ENCODE measurements at regions not wholly inside any gene's neighbourhood (a gene's known extent, or its start where the extent isn't known, plus 50 kb on each side); places are given as distances from the start of the nearest gene placed in this dataset.
A peak's percentile ranks its signal among the peaks of the same experiment; 100 is the strongest.

GRCh38 chr1:193589597-193590040 is 403.2 kb upstream of the B3GALT2 start:
- ChIA-PET POLR2A (interaction anchor here (0.6 to 1.2 kb wide), 2 partner anchors 30 to 167 kb away, joined by 3 read pairs; no protein-coding TSS in a partner anchor), CTCF (interaction anchor here (0.9 kb wide), 1 partner anchor 12 kb away, joined by 4 read pairs; no protein-coding TSS in a partner anchor)
- H3K27me3 Mint-ChIP-seq (ENCODE audit: insufficient read depth, unreplicated experiment): no peaks in the 10 kb centered on the region
- intact Hi-C loops (cut with micrococcal nuclease): no loop called here
- no peak for TF ChIP-seq CTCF (IDR thresholded peaks at IDR 0.05; ENCODE audit: unreplicated experiment)
- peak overlapping the region; percentile 11 for H3K4me3 Mint-ChIP-seq (ENCODE audit: unreplicated experiment)
- no peaks in the 10 kb centered on the region for H3K9me3 Mint-ChIP-seq (ENCODE audit: unreplicated experiment)
- peaks cover 19% of the 10 kb centered on the region for H3K4me1 Mint-ChIP-seq (ENCODE audit: insufficient read depth, unreplicated experiment)
- BruUV-seq (replicated peaks): no TSS peak
- no peaks in the 10 kb centered on the region for H3K36me3 Mint-ChIP-seq (ENCODE audit: insufficient read depth, unreplicated experiment)
- no peak overlapping the region for H3K27ac Mint-ChIP-seq (ENCODE audit: low read depth, unreplicated experiment)
- DNase-seq (ENCODE audit: unreplicated experiment): peak; percentile 97

- H3K9me3 Mint-ChIP-seq (ENCODE audit: unreplicated experiment): peaks cover 9% of the 10 kb centered on the region
- H3K27me3 Mint-ChIP-seq (ENCODE audit: insufficient read depth, unreplicated experiment): no peaks in the 10 kb centered on the region
- no peak for DNase-seq (ENCODE audit: unreplicated experiment)
- intact Hi-C loops (cut with micrococcal nuclease): no loop called here
- POLR2A ChIA-PET: interaction anchor here (0.6 to 1.2 kb wide), 3 partner anchors 14 to 29 kb away, joined by 3 to 4 read pairs (median 3); no protein-coding TSS in a partner anchor
- no TSS peak for BruUV-seq (replicated peaks)
- H3K27ac Mint-ChIP-seq (ENCODE audit: low read depth, unreplicated experiment): no peak overlapping the region
- no peaks in the 10 kb centered on the region for H3K36me3 Mint-ChIP-seq (ENCODE audit: insufficient read depth, unreplicated experiment)
- CTCF ChIA-PET: interaction anchor here (0.7 to 1.0 kb wide), 3 partner anchors 13 to 148 kb away, joined by 3 read pairs; no protein-coding TSS in a partner anchor
- TF ChIP-seq CTCF (IDR thresholded peaks at IDR 0.05; ENCODE audit: unreplicated experiment): no peak
- peaks cover 19% of the 10 kb centered on the region for H3K4me1 Mint-ChIP-seq (ENCODE audit: insufficient read depth, unreplicated experiment)
- H3K4me3 Mint-ChIP-seq (ENCODE audit: unreplicated experiment): no peak overlapping the region
Observed at GRCh38 chr1:193588311-193589082, 402.1 kb upstream of the B3GALT2 start.

- no peaks in the 10 kb centered on the region for H3K36me3 Mint-ChIP-seq (ENCODE audit: insufficient read depth, unreplicated experiment)
- POLR2A ChIA-PET: interaction anchor here (1.0 kb wide), 1 partner anchor 31 kb away, joined by 4 read pairs; no protein-coding TSS in a partner anchor
- H3K27me3 Mint-ChIP-seq (ENCODE audit: insufficient read depth, unreplicated experiment): no peaks in the 10 kb centered on the region
- peaks cover 8% of the 10 kb centered on the region for H3K4me1 Mint-ChIP-seq (ENCODE audit: insufficient read depth, unreplicated experiment)
- CTCF ChIA-PET: interaction anchor here (0.5 to 1.5 kb wide), 4 partner anchors 11 to 578 kb away, joined by 3 to 5 read pairs (median 4); no protein-coding TSS in a partner anchor
- H3K9me3 Mint-ChIP-seq (ENCODE audit: unreplicated experiment): peaks cover 23% of the 10 kb centered on the region
- no TSS peak for BruUV-seq (replicated peaks)
- H3K4me3 Mint-ChIP-seq (ENCODE audit: unreplicated experiment): no peak overlapping the region
- no peak for TF ChIP-seq CTCF (IDR thresholded peaks at IDR 0.05; ENCODE audit: unreplicated experiment)
- no peak for DNase-seq (ENCODE audit: unreplicated experiment)
- intact Hi-C loops (cut with micrococcal nuclease): no loop called here
- no peak overlapping the region for H3K27ac Mint-ChIP-seq (ENCODE audit: low read depth, unreplicated experiment)
Observed at GRCh38 chr1:193584731-193585239, 398.4 kb upstream of the B3GALT2 start.

- Mint-ChIP-seq H3K27ac (ENCODE audit: low read depth, unreplicated experiment) (no peak overlapping the region), H3K27me3 (ENCODE audit: insufficient read depth, unreplicated experiment) (no peaks in the 10 kb centered on the region), H3K4me3 (ENCODE audit: unreplicated experiment) (no peak overlapping the region), H3K9me3 (ENCODE audit: unreplicated experiment) (peaks cover 23% of the 10 kb centered on the region), H3K4me1 (ENCODE audit: insufficient read depth, unreplicated experiment) (no peaks in the 10 kb centered on the region), H3K36me3 (ENCODE audit: insufficient read depth, unreplicated experiment) (no peaks in the 10 kb centered on the region)
- intact Hi-C loops (cut with micrococcal nuclease): no loop called here
- POLR2A ChIA-PET: no interaction called here
- no peak for TF ChIP-seq CTCF (IDR thresholded peaks at IDR 0.05; ENCODE audit: unreplicated experiment)
- BruUV-seq (replicated peaks): no TSS peak
- no peak for DNase-seq (ENCODE audit: unreplicated experiment)
- CTCF ChIA-PET: interaction anchor here (0.6 kb wide), 2 partner anchors 230 to 445 kb away, joined by 3 read pairs; no protein-coding TSS in a partner anchor
Observed at GRCh38 chr1:193581341-193581740, 394.9 kb upstream of the B3GALT2 start.
